H7 (cell line): ENCODE measurements at regions not wholly inside any gene's neighbourhood (a gene's known extent, or its start where the extent isn't known, plus 50 kb on each side); places are given as distances from the start of the nearest gene placed in this dataset.
A peak's percentile ranks its signal among the peaks of the same experiment; 100 is the strongest.

ENCODE experiments used
- DNase-seq: peaks from one replicate; pipeline ENCODE4 v3.0.0; 2012
- H3K27me3 ChIP-seq: 2 replicates; pipeline ENCODE4 v1.6.0; 2011; ENCODE audit warnings: mild to moderate bottlenecking, low read length; ENCODE audit not compliant: control insufficient read depth, insufficient read depth
- H3K36me3 ChIP-seq: replicated peaks from 2 replicates; pipeline ENCODE4 v1.5.1; 2011; ENCODE audit warnings: low read length; ENCODE audit not compliant: control insufficient read depth, insufficient read depth
- H3K4me3 ChIP-seq: 2 replicates; pipeline ENCODE4 v1.5.1; 2011; ENCODE audit warnings: low read depth, mild to moderate bottlenecking, control low read depth, low read length, moderate library complexity; ENCODE audit not compliant: insufficient read depth

DNA sequence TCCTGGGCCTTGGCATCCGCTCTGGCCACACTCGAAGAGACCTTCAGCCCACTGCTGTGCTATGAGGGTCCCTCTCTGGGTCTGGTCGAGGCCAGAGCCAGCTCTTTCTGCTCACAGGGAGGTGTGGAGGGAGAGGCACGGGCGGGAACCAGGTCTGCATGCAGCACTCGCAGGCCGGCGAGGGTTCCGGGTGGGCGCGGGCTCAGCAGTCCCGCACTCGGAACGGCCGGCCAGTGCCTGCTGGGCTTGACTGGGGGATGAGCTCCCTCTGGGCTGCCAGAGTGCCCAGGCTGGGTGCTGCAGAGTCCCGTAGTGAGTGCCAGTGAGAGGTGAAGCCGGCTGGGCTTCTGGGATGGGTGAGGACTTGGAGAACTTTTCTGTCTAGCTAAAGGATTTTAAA, 882.7 kb downstream of the XPNPEP1 start:
- no peaks in the 10 kb centered on the region for H3K36me3 ChIP-seq
- H3K4me3 ChIP-seq: no peak overlapping the region
- H3K27me3 ChIP-seq: no peaks in the 10 kb centered on the region
- DNase-seq: no peak

DNA sequence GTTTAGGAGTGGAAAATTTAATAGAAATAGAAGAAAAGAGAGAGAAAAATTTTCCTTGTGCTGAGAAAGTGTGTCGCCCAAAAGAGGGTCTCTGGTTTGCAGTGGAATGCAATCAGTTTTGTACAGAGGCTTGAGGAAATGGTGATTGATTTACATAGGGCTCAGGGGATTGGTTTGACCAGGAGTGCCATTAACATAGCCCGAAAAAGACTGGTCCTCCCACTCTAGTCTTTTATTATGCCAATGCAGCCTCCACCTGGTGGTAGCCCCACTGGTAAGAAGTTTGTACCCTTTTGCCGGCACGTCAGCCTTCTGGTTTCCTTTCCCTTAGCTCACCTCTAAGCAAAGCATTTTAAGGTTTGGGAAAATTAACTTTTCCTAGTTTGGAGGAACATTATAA, 885.3 kb downstream of the XPNPEP1 start:
- Histone ChIP-seq H3K4me3 (no peak overlapping the region), H3K36me3 (no peaks in the 10 kb centered on the region), H3K27me3 (no peaks in the 10 kb centered on the region)
- peak; percentile 27 for DNase-seq

DNA sequence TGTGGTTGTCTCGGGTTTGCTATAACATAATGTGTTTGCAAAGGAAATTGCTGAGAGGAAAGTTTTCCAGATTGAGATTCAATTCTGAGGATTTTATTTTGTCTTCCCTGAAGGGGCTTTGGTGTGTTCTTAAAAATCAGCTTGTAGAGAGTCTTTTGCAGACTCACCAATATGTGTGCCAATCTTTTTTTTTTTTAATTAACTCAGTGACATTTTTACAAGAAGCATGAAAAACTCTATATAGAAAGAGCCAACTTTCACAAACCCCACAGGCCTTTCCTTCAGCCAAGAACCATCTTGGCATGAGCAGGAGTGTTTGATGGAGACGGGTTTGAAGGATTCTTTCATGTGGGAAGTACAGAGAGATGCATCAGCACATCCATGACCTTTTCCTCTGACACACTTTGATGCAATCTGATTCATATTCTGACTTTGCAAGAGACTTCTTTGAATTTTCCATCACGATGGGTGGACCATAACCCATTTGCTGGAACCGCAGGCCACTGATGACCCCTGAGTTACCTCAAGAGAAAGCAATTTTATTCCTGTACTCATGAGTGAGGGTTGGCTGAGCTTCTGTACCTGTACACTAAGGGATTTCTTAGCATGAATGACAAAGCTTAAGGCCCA, 892.6 kb downstream of the XPNPEP1 start:
- Histone ChIP-seq H3K36me3 (no peaks in the 10 kb centered on the region), H3K27me3 (no peaks in the 10 kb centered on the region), H3K4me3 (no peak overlapping the region)
- DNase-seq: no peak

DNA sequence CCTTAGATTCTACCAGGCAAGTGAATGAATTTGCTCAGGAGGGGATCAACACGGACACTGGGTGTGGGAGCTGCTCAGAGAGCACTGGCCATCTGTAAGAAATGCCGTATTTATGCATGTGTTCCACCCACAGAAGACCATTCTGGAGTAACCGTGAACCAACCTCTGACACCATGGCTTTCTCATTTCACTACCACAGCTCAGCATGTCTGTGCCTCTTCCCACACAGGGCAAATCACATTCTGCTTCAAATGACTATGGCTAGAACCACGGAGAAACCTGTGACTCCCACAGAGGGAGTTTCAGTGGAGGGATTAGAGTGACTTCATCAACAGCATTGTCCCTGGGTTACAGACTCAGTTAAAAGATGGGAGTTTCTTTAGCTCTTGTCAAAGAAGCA, 893.4 kb downstream of the XPNPEP1 start:
- no peak for DNase-seq
- no peaks in the 10 kb centered on the region for H3K27me3 ChIP-seq
- H3K36me3 ChIP-seq: no peaks in the 10 kb centered on the region
- no peak overlapping the region for H3K4me3 ChIP-seq

DNA sequence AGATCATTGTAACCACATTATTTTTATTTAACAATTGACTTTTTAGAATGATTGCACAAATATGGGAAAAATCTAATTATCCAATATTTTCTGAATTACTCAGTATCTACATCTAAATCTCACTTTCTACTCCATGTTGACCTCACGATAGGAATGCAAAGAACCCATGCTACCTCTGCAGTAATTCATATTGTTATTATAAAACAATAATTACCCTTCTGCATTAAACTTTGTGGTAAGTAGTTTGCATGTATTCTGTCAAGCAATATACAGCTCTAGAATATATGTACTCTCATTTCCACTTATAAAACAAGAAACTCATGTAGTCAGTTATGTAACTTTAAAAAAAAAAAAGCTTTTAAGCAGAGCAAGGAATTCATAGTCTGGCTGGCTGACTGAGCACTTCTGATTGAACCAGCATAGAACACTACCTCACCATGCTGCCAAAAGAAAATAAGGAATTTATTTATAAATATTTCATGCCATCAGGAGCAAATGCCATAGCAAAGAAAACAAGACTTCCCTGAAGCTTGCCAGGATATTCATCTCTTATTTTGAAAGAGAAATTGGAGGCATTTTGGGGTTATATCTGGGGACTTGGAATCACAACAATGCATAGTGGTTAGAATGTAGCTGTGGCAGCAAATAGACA, 895.7 kb downstream of the XPNPEP1 start:
- no peaks in the 10 kb centered on the region for H3K27me3 ChIP-seq
- no peaks in the 10 kb centered on the region for H3K36me3 ChIP-seq
- DNase-seq: no peak
- H3K4me3 ChIP-seq: no peak overlapping the region

DNA sequence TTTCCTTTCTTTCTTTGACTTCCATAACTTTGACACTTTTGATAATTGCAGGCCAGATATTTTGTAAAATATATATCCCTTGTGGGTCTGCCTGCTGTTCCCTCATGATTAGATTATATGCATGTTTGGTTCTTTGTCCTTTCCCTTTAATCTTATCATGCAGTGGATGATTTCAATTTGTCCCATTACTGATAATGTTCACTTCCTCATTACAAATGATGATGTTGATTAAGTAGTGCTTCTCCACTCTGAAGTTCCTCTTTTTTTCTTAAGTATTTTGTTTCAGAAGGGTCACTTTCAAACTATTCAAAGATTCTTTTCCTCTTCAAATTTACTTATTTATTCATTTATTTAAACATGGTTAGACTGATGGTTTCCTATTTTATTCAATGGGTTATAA, 898.1 kb downstream of the XPNPEP1 start:
- no peaks in the 10 kb centered on the region for H3K36me3 ChIP-seq
- H3K27me3 ChIP-seq: no peaks in the 10 kb centered on the region
- no peak overlapping the region for H3K4me3 ChIP-seq
- no peak for DNase-seq

DNA sequence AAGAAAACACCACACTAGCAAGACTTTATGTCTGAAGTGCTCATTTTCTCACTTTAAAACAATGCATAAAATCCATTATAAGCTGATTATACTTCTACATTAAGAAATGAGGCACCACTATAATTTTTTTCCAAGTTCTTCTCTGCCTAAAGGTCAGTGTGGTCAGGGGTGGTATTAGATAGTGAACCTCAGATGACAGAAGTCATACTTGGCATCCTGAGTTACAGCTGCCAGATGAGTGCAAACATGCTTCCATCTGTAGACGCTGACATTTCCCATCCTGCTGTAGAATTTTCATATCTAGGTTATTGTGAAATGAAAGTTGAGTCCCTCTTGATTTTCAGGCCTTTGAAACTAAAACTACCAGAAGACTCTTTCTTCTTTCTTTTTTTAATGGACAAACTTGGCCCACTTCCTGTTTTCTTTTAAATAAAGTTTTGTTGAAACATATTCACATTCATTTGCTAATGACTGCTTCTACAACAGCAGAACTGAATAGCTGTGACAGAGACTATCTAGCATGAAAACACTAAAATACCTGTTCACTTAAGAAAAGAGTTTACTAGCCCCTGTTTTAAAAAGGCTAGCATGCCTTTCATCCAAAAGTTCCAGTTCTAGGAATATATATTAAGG, 900.8 kb downstream of the XPNPEP1 start:
- DNase-seq: no peak
- Histone ChIP-seq H3K4me3 (no peak overlapping the region), H3K27me3 (no peaks in the 10 kb centered on the region), H3K36me3 (no peaks in the 10 kb centered on the region)

DNA sequence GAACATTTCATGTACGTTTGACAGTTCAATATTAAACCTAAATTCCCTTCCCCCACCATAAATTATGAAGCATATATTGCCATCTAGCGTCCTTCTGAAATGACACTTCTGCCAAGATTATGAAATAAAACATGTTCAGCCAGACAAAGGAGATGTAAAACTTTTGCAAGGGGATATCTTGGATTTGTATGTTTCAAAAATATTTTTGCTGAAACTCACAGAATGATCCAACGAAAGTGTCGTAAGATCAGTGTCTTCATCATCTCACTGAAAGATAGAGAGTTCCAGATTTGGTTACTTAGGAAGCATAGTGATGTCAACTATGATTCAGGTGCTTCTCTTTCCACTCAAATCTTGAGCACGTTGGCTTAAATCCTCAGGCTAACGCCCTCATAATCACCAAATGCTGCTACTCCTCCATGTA, 904.3 kb downstream of the XPNPEP1 start:
- H3K36me3 ChIP-seq: no peaks in the 10 kb centered on the region
- H3K4me3 ChIP-seq: no peak overlapping the region
- no peak for DNase-seq

DNA sequence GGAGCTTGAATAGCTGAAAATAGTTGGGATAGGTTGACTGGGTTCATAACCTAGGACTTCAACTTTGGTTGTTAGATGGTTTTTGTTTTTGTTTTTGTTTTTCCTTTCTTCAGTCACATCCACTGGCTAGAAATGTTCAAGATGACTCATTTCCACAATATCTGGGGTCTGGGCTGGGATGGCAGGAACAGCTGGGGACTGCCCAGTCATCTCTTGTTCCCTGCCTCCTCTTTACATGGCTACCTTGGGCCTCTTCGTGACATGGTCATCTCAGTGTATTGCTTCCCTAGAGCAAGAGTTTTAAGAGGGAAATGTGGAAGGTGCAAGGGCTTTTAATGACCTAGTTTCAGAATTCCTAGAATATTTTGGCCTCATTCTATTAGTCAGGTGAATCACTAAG, 915.8 kb downstream of the XPNPEP1 start:
- no peak for DNase-seq
- H3K36me3 ChIP-seq: no peaks in the 10 kb centered on the region
- no peaks in the 10 kb centered on the region for H3K27me3 ChIP-seq
- no peak overlapping the region for H3K4me3 ChIP-seq

More for the DNA sequence above, 904.3 kb downstream of the XPNPEP1 start:
- no peaks in the 10 kb centered on the region for H3K27me3 ChIP-seq

DNA sequence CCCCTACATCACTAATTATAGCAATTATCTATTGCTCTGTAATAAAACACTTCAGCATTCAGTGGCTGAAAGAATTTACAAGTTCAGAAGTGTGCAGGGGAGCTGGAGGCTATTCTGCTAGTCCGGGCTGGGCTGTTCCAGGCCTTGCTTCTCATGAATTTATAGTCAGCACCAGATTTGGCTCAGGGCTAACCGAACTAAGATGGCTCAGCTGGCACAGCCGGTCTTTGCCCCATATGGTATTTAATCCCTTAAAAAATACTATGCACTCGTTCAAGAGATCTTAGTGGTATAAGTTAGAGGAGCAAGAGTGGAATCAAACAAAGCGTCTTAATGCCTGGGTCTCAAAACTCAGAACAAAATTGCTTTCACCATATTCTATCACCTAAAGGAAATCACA, 932.9 kb downstream of the XPNPEP1 start:
- no peak overlapping the region for H3K4me3 ChIP-seq
- H3K36me3 ChIP-seq: no peaks in the 10 kb centered on the region
- no peak for DNase-seq

DNA sequence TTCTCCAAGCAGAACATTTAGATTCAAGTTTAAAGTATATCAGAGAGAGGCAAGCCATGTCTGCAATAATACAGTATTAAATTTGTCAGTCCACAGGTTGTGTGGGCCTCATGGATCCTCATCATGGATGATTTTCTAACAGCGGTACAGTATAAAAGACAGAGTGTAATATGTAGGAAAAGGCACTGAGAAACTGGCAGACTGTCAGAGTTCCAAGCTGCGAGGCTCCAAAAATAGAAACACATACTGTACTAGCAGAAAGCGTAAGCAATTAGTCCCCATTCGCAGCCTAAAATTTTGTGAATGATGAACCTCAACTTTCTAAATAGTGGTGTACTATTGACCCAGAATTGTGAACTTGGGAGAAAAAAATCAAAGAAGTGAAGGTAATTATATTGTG, 933.3 kb downstream of the XPNPEP1 start:
- no peak for DNase-seq
- Histone ChIP-seq H3K4me3 (no peak overlapping the region), H3K36me3 (no peaks in the 10 kb centered on the region), H3K27me3 (no peaks in the 10 kb centered on the region)

More for the DNA sequence above, 932.9 kb downstream of the XPNPEP1 start:
- no peaks in the 10 kb centered on the region for H3K27me3 ChIP-seq

DNA sequence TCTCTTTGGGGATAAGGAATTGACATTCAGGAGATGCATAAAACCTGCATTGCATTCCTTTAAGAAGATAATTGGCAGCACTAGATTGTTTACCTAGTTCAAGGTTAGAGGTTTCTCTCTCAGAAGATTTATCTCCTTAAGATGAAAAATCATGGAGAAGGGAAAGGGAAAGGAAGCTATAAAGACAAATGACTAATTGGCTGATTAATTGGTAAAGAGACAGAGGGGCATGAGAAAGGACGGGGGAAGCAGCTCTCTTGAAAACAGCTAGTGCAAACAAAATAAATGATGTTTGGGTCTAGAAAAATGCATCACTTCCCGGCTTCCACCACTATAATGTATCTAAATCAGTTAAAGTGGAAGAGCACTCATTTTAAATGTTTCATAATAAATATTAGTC, 941.2 kb downstream of the XPNPEP1 start:
- Histone ChIP-seq H3K4me3 (no peak overlapping the region), H3K27me3 (no peaks in the 10 kb centered on the region)
- no peak for DNase-seq

DNA sequence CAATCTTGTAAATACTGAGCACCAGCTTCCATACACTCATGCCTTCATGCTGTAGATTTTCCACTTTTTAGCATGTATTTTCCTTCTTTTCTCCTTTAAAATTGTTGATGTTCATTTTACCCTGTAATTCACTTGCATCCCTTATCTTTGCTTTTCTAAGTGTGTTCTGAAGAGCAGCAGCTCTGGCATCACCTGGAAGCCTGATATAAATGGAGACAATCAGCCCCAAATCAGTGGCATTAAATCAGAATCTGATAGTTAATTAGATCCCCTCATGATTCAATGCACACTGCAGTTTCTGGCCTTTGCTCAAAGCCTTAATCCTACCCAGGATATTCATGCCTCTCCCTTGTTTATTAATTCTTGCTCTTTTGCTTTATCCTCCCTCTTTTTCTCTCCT, 942.4 kb downstream of the XPNPEP1 start:
- Histone ChIP-seq H3K36me3 (no peaks in the 10 kb centered on the region), H3K27me3 (no peaks in the 10 kb centered on the region), H3K4me3 (no peak overlapping the region)
- no peak for DNase-seq

More for the DNA sequence above, 941.2 kb downstream of the XPNPEP1 start:
- H3K36me3 ChIP-seq: no peaks in the 10 kb centered on the region

DNA sequence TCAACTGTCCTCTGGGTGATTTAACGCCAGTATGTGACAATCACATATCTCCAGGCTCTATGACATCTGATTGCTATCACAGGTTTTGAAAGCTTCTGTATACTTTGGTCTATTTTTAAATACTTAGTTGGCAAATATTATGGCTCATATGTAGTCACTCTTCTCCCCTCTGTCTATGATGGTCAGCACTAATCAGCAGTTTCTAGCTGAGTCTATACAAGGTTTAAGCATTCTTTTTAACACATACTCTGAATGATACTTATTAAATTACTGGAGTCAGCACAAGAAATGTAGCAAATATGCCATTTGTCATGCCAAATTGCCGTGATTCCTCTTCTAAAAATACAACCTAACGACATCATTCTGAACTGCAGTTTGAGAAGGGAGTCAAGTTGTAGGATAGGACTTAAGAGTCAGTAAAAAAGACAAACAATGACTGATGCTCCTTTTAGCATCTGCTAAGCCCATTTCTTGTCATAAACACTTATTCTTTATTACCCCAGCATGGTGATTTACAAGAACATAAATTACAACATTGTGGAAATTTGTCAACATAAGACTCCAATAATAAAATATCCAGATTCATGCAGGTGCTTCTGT, 947.8 kb downstream of the XPNPEP1 start:
- no peak for DNase-seq
- Histone ChIP-seq H3K27me3 (no peaks in the 10 kb centered on the region), H3K36me3 (no peaks in the 10 kb centered on the region), H3K4me3 (no peak overlapping the region)

DNA sequence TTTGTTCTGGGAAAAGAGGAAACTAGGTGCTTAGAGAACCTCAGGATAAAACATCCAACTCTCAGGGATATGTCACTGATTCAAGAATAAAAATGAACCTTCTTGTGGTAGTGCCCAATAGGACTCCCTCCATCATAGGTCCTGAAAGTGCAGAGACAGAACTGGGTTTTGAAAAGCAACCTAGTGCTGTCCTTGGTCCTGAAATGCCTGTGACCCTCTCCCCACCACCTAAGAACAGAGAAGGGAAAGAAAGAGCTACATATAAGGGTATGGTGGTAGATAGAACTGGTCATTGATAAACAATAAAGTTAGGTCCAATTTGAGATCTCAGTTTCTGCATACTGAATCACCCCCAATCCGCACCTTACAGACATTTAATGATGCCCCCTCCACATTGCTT, 953.3 kb downstream of the XPNPEP1 start:
- Histone ChIP-seq H3K36me3 (no peaks in the 10 kb centered on the region), H3K27me3 (no peaks in the 10 kb centered on the region), H3K4me3 (no peak overlapping the region)
- peak; percentile 19 for DNase-seq
